SU-DHL-6 (cell line): ENCODE measurements at regions not wholly inside any gene's neighbourhood (a gene's known extent, or its start where the extent isn't known, plus 50 kb on each side); places are given as distances from the start of the nearest gene placed in this dataset.

Experiments used
- H2AFZ ChIP-seq: fragments of 200-600 bp; sonication (generic); 2 replicates; pipeline ENCODE4 v1.6.1; 2014; ENCODE audit warnings: low read depth, mild to moderate bottlenecking, moderate library complexity, mixed read lengths, antibody characterized with exemption, low read length; ENCODE audit not compliant: severe bottlenecking
- H3F3A ChIP-seq: fragments of 200-600 bp; shearing (Covaris generic); 2 replicates; pipeline ENCODE4 v1.6.0; 2016; ENCODE audit warnings: antibody characterized with exemption, mild to moderate bottlenecking; ENCODE audit not compliant: insufficient read depth
- H3K27ac ChIP-seq: fragments of 200-600 bp; sonication (generic); 2 replicates; pipeline ENCODE4 v1.5.1; 2016; ENCODE audit warnings: low read depth, mild to moderate bottlenecking, low read length, moderate library complexity, mixed read lengths
- H3K27me3 ChIP-seq: fragments of 200-600 bp; sonication (generic), shearing (Covaris generic); 2 replicates; pipeline ENCODE4 v1.6.0; 2014; ENCODE audit warnings: mild to moderate bottlenecking, low read length
- H3K36me3 ChIP-seq: fragments of 200-600 bp; sonication (generic); 2 replicates; pipeline ENCODE4 v1.6.1; 2014; ENCODE audit warnings: mild to moderate bottlenecking, low read length, mixed read lengths
- H3K4me2 ChIP-seq: fragments of 300-600, 200-600 bp; shearing (Covaris generic), sonication (generic); 2 replicates; pipeline ENCODE4 v1.6.0; 2014; ENCODE audit warnings: low read length, low read depth, mild to moderate bottlenecking; ENCODE audit not compliant: poor library complexity, severe bottlenecking
- H3K4me3 ChIP-seq: fragments of 200-600 bp; sonication (generic); 2 replicates; pipeline ENCODE4 v1.5.1; 2014; ENCODE audit warnings: antibody characterized with exemption, low read length, mild to moderate bottlenecking, mixed read lengths; ENCODE audit not compliant: insufficient read depth, poor library complexity, severe bottlenecking
- H3K79me2 ChIP-seq: fragments of 200-600 bp; sonication (generic); 2 replicates; pipeline ENCODE4 v1.6.1; 2014; ENCODE audit warnings: mild to moderate bottlenecking, low read length, moderate library complexity; ENCODE audit not compliant: insufficient read depth
- H3K9ac ChIP-seq: fragments of 200-600 bp; sonication (generic); 2 replicates; pipeline ENCODE4 v1.7.0; 2014; ENCODE audit warnings: mild to moderate bottlenecking, low read length
- H3K9me2 ChIP-seq: fragments of 200-600 bp; sonication (generic); replicated peaks from 2 replicates; pipeline ENCODE4 v1.6.1; 2014; ENCODE audit warnings: low read length; ENCODE audit not compliant: insufficient read depth
- H3K9me3 ChIP-seq: fragments of 200-600 bp; sonication (generic); 2 replicates; pipeline ENCODE4 v1.6.1; 2014; ENCODE audit warnings: low read length, mixed read lengths; ENCODE audit not compliant: insufficient read depth
- H4K20me1 ChIP-seq: fragments of 200-600 bp; sonication (generic); 2 replicates; pipeline ENCODE4 v1.6.1; 2014; ENCODE audit warnings: low read depth, mild to moderate bottlenecking, antibody characterized with exemption, low read length, moderate library complexity, mixed read lengths
- CTCF ChIP-seq: fragments of 200-600 bp; sonication (generic); IDR thresholded peaks from one replicate; pipeline ENCODE4 v1.5.1; 2017; ENCODE audit warnings: antibody characterized with exemption, mild to moderate bottlenecking, low read length, moderate library complexity; ENCODE audit not compliant: insufficient read depth, poor library complexity, severe bottlenecking
- EZH2phosphoT487 ChIP-seq: fragments of 200-600 bp; sonication (generic), shearing (Covaris generic); conservative IDR thresholded peaks from 2 replicates; pipeline ENCODE4 v1.6.1; 2018; ENCODE audit warnings: mild to moderate bottlenecking, antibody characterized with exemption, low read length, moderate library complexity, mixed read lengths

DNA sequence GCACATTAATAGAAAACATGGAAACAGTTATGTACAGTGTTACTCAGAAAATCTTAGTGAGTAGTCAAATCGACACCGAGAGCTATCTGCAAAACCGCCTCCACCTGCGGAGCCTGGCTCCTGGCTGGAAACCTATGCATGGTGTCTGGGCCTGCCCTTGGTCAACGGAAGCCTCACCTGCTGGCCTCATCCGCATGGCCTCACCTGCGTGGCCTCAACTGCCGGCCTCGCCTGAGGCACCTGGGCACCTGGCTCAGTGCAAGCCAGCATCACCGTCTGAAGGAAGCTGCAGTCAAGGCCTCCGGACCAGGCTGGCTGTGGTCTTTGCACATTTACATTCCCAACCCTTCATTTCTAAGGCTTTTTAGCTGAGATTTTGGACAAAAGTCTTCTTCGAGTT, 352.1 kb downstream of the POM121L12 start:
- TF ChIP-seq EZH2phosphoT487 (no peak), CTCF (no peak)
- H3K9me3 ChIP-seq, result no peaks in the 10 kb centered on the region
- H4K20me1 ChIP-seq, result no peaks in the 10 kb centered on the region
- H3F3A ChIP-seq, result no peaks in the 10 kb centered on the region
- H3K4me3 ChIP-seq, result no peak overlapping the region
- H3K9ac ChIP-seq, result no peak overlapping the region
- no peaks in the 10 kb centered on the region for H3K27me3 ChIP-seq
- no peaks in the 10 kb centered on the region for H3K36me3 ChIP-seq
- H3K79me2 ChIP-seq, result no peaks in the 10 kb centered on the region
- no peak overlapping the region for H3K27ac ChIP-seq
- H3K9me2 ChIP-seq, result no peaks in the 10 kb centered on the region
- no peak overlapping the region for H2AFZ ChIP-seq
- H3K4me2 ChIP-seq, result no peak overlapping the region

DNA sequence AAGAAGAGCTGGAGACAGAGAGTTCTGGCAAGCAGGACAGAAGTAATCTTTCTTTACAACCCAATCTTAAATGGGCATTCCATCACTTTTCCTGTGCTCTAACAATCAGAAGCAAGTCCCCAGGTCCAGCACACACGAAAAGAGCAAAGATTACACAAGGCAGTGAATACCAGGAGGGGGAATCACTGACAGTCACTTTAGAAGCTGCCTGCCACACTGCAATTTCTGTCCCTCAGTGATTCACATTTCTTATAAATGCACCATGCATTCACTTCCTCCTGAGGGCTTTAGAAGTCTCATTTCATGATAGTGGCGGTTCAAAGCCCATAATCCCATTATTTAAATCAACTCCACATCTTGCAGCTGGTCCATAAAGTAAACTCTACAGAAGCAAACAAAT, 362.5 kb downstream of the POM121L12 start:
- H3F3A ChIP-seq, result no peaks in the 10 kb centered on the region
- H2AFZ ChIP-seq, result no peak overlapping the region
- no peaks in the 10 kb centered on the region for H3K36me3 ChIP-seq
- H3K9ac ChIP-seq, result no peak overlapping the region
- TF ChIP-seq EZH2phosphoT487 (no peak), CTCF (no peak)
- no peaks in the 10 kb centered on the region for H3K79me2 ChIP-seq
- no peaks in the 10 kb centered on the region; the same call in 1 of the 2 replicates for H3K9me2 ChIP-seq
- no peak overlapping the region for H3K4me2 ChIP-seq
- H3K27ac ChIP-seq, result no peak overlapping the region
- H3K9me3 ChIP-seq, result no peaks in the 10 kb centered on the region
- H3K4me3 ChIP-seq, result no peak overlapping the region
- H3K27me3 ChIP-seq, result no peaks in the 10 kb centered on the region
- H4K20me1 ChIP-seq, result no peaks in the 10 kb centered on the region

DNA sequence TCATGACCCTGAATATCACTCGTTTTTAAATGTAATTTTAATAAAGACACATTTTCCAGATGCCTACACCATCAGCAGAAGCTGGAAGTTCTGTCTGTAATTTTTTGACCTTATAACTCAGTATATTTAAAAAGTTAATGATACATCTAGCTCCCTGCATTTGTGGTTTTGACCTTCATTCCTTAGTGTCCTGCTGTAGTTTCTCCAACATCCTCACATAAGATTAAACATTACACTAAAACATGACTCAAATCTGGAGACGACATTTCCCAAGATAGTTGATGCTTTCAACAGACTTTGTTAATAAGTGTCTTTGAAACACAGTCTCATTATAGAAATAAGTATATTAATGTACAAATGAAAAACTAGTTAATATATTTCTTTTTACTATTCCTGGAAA, 363.1 kb downstream of the POM121L12 start:
- Histone ChIP-seq H3K4me2 (no peak overlapping the region), H3K9me2 (no peaks in the 10 kb centered on the region; the same call in 1 of the 2 replicates), H2AFZ (no peak overlapping the region), H3K27ac (no peak overlapping the region), H3K27me3 (no peaks in the 10 kb centered on the region), H3K9me3 (no peaks in the 10 kb centered on the region), H3K79me2 (no peaks in the 10 kb centered on the region), H4K20me1 (no peaks in the 10 kb centered on the region), H3K36me3 (no peaks in the 10 kb centered on the region), H3K4me3 (no peak overlapping the region), H3F3A (no peaks in the 10 kb centered on the region), H3K9ac (no peak overlapping the region)
- TF ChIP-seq EZH2phosphoT487 (no peak), CTCF (no peak)

GRCh38 chr7:53413021-53413420, 377.6 kb downstream of the POM121L12 start:
- no peak overlapping the region for H3K9ac ChIP-seq
- no peaks in the 10 kb centered on the region for H3K9me2 ChIP-seq
- no peak overlapping the region for H3K4me2 ChIP-seq
- no peak for TF ChIP-seq EZH2phosphoT487
- TF ChIP-seq CTCF, result no peak
- H3K4me3 ChIP-seq, result no peak overlapping the region
- H4K20me1 ChIP-seq, result no peaks in the 10 kb centered on the region
- H3K79me2 ChIP-seq, result no peaks in the 10 kb centered on the region
- H3K27ac ChIP-seq, result no peak overlapping the region
- no peaks in the 10 kb centered on the region for H3F3A ChIP-seq
- no peaks in the 10 kb centered on the region; the same call in 1 of the 2 replicates for H3K9me3 ChIP-seq
- no peaks in the 10 kb centered on the region for H3K27me3 ChIP-seq
- H2AFZ ChIP-seq, result no peak overlapping the region
- H3K36me3 ChIP-seq, result no peaks in the 10 kb centered on the region
